GM18858 (cell line): ENCODE measurements at regions not wholly inside any gene's neighbourhood (a gene's known extent, or its start where the extent isn't known, plus 50 kb on each side); places are given as distances from the start of the nearest gene placed in this dataset.

ENCODE experiments used
- ATAC-seq: cut with Tn5 transposase; IDR thresholded peaks from one replicate; pipeline ENCODE4 v1.9.1; 2021; ENCODE audit not compliant: unreplicated experiment

DNA sequence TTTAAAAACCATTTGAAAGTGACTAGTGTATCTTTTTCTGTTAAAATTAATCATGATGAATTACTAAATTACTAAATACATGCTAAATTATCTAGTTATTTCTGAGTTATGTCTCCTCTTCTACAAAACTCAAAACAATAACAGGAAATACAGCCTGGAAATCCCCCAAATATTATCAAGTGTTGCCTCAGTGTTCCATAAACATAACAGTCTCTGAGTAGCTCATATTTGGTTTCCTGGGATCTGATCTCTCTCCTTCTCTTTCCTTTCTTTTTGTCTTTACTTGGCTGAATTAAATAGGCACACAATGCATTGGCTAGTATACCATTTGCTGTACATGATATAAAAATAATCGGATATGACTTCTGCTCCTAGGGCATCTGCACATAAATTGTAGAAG, 277.6 kb upstream of the IGFBP3 start:
- no peak for ATAC-seq

GRCh38 chr7:46197785-46198540, 276.9 kb upstream of the IGFBP3 start:
- ATAC-seq, result no peak

DNA sequence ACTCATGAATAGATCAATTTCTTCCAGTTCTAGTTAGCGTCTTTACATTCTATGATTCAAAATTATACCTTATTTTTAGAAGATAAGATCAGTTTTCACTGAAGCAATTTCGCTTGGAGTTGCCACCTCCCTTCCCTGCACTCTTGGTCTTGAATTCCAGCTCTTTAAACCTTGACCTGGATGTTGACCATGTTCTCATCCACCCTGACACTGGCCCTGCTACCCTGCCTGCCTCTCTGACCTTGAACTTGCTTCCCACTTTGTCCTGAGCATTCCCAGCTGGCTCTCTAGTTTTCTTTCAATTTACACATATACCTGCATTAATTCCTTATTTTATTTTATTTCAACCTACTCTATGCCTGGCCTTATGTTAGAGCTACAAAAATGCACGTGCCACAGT, 274.9 kb upstream of the IGFBP3 start:
- ATAC-seq, result no peak

GRCh38 chr7:46192271-46192670, 271.2 kb upstream of the IGFBP3 start:
- no peak for ATAC-seq

DNA sequence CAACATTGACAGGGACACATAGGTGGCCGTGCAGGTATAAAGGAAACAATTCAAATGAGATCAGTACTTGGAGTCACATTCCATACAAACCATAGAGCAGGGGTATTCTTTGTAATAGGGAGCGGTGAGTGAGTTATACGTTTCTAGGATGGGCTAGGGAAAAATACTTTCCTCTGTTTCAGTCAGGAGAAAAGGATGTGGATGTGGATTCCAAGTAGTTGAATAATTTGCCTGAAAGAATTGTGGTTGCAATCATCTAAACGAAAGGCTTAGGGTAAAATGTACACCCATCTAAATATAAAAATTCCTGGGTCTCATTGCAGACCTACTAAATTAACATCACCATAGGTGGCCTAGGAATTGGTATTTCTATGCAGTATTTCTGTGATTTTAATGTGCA, 270.7 kb upstream of the IGFBP3 start:
- ATAC-seq, result no peak

DNA sequence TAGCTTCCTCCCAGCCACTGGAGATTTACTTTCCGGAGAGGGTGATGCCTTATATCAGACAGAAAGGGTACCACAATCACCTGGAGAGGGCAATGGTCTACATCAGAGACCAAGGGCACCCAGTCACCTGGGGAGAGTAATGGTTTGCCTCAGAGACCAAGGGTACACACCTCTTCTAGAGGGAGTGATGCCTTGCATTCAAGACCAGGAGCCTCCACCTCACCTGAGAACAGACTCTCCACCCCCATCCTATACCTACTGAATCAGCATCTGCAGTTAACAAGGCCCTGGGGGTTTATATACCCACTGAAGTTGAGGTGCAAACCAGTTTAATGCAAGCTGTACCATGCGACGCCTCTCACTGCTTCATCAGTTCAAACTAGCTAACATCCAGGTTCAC, 270.2 kb upstream of the IGFBP3 start:
- ATAC-seq, result no peak

DNA sequence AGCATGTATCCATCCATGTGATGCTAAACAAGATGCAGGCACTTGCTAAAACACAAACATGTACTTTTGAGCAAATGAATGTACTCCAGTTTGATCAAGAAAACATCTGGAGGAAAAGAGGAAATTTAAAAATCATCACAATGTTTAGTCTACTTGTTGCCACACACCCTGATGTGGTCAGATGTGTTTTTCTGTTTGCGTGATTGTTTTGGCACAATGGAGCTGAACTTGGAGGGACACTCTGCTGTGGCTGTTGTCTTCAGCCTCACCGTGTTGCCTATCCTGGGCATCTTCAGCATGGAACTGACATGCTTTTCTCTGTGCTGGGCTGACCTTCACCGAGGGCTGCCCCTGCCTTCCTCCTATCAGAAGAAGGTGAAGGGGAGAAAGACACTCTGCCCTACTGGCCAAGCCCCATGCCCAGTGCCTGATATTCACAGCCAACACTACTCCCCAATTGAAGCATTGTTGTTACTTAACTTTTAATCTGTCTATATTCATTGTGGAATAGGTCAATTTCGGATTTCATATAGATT, 268.3 kb upstream of the IGFBP3 start:
- no peak for ATAC-seq

DNA sequence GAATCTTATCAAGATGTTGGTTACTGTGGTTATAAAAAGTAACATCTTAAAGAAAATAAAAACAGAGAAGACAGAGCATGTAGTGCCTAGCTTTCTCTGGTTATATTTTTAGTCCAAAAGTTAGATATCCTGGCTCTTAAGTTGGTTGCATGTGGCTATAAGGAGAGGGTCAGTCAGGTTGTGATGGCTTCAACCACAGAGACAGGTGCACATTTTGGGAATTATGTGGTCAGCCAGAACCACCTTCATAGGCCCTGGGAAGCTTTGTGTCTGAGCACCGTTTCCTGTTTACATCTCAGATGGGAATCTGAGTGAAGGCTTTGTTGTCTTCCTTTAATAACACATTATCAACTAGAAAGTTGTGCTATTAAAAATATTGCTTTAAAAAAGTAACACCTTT, 265.1 kb upstream of the IGFBP3 start:
- ATAC-seq, result no peak

- no peak for ATAC-seq
Measured at GRCh38 chr7:46179061-46179610, 258.1 kb upstream of the IGFBP3 start.

DNA sequence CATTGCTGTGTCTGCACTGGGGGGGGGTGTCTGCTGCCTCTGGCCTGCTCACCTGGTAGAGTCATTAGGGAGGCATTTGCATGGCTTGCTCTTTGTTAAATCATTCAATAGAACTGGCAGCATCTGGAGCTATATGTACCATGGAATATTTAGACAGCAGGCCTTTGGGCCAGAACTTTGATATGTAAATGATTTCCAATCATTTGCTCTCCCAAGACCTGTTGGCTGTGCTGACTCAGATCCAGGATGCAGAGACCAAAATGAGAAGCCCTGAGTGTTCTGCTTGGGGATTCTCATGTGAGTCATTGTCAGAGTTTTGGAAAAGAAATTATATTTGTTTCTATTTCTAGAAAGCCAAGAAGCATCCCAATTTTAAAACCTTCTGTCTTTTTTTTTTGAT, 257.6 kb upstream of the IGFBP3 start:
- no peak for ATAC-seq

DNA sequence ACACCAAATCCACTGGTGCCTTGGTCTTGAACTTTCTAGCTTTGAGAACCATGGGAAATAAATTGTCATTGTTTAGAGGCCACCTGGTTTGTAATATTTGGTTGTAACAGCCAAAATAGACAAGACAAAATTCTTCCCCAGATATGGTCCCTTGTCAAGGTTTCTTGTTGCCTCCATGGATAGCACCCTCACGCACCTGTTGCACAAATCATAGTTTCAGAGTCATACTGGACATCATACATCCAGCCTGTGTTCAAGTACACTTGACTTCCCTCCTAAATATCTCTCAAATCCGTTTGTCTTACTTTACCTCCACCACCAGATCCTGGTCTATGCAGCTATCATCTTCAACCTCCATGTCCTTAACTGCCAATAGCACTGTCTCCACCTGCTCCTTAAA, 256.7 kb upstream of the IGFBP3 start:
- ATAC-seq, result no peak

DNA sequence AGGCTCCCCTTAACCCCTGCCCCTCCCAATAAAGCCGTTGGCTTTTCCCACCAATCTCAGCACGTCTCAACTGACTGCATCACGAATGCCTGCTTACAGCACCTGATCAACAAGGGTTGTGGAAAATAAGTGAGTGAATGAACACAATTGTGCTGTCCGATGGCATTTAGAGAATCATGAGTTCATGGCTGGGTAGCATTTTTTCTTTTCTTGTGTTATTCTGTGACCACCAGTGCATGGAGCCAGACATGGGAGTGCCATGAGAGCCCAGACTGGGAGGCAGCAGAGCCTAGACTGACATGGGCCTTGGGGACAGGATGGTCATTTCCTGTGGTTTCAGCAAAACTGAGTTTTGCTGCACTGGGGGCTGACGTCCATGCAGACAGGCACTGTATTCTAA, 254.1 kb upstream of the IGFBP3 start:
- no peak for ATAC-seq

- no peak for ATAC-seq
Measured at GRCh38 chr7:46174196-46174580, 253.1 kb upstream of the IGFBP3 start.

DNA sequence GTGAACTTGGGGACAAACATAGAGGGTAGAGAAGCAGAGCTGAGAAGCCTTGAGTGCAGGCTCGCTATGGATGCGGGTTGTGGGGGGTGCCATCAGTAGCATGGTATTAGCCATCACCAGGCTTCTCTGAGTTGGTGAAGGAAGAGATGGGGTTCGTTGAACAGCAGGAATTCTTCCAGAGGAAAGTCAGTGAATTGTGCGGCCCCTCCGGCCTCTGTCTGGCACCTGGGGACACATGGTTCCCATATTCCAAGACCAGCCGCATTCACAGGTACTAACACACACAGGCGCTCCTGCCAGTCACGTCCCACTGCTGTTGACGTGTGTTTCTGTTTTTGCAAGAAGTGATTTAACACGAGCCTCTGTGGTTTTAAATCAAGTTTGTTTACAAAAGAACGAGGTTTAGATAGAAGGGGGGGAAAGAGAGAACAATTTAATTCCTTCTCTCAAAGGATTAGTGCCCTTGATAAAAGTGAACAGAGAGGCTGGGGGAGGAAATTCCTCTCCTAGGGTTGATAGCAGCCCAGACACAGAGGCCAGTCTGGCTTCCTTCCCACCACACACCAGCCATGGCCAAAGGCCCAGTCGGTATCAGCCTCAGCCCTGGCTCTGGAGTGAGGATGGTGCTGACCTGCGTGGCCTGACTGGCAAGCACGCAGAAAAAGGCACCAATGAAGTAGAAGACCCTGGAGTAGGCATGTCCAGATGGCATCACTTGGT, 252.6 kb upstream of the IGFBP3 start:
- no peak for ATAC-seq

DNA sequence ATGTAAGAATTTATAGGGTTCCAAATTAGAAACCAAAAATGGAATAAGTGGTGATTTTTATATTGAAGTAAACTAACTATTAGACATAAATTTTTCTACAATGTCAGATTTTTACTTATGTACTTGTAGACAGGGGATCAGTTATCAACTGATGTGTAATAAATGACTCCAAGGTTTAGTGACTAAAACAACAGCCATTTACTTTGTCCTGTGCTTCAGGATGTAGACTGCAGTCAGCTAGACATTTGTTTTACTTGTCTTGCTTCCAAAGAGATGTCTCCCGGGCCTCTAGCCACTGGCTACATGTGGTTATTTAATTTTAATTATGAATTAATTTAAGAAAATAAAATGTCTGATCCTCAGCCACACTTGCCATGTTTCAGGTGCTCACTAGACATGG, 249.7 kb upstream of the IGFBP3 start:
- no peak for ATAC-seq

- ATAC-seq, result no peak
Measured at GRCh38 chr7:46170021-46170420, 248.9 kb upstream of the IGFBP3 start.

DNA sequence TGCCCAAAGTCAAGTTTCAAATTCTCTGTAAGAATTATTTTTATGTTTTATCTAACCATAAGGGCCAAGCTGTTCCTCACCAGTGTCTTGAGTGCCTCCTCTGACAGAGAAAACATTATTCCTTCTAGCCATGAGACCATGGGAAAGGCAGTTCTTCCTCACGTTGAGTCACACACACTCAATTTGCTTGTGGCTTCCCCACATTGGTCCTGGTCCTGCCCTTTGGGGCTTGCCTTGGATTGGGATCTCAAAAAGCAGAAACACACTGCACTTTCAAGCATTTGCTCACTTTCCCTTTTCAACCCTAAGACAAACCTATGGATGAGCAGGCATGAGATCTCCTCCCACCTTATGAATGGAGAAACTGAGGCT, 248.3 kb upstream of the IGFBP3 start:
- ATAC-seq, result no peak

DNA sequence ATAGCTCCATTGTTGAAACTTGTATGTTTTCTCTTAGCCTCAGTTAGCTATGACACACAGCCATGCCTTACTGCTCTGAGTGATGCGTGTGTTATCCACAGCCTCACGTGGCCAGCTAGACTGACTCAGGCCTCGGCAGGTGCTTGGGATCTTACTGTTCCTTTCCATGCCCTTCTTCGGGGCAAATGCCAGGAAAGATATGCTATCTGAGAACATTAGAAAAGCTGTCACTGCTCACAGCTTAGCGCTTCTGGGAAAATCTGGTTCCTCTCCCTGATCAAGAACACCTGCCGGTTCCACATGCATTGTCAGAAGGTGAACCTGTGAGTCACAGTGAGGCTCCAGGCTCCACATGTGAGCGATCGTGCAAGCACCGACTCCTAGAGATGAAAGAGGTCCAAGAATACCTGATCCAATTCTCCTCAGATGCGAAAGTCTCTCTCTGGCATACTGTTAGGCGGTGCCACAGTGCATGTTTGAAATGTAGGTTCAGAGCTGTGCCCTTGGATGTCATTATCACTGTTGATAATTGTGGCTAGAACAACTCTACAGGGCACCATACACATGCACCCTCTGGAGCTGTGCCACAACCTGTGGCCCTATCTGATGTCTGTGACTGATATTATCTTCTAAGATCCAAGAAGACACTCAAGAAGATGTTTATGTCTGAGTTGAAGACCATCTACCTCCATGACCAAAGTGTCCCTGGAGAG, 247.8 kb upstream of the IGFBP3 start:
- ATAC-seq, result no peak

GRCh38 chr7:46168231-46168630, 247.2 kb upstream of the IGFBP3 start:
- no peak for ATAC-seq

DNA sequence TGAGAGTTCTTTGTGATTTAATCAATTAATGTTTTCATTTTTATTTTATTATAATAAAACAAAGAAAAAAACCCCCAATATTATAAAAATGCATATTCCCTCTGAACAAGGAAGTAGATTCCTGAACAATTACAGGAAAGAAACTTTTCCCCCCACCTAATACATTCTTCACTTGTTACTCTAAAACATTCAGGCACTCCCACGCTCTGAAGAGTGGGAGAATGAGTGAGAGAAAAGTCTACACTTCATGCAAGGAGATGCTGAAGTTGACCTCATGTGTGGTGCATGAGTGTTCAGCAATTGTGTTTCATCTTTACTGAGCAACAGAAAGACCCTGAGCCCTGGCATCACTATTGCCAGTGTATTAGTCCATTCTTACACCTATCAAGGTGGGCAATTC, 244.2 kb upstream of the IGFBP3 start:
- ATAC-seq, result no peak

GRCh38 chr7:46164629-46165028, 243.6 kb upstream of the IGFBP3 start:
- no peak for ATAC-seq

- ATAC-seq, result no peak
Measured at GRCh38 chr7:46163246-46163645, 242.2 kb upstream of the IGFBP3 start.
